ENCODE measurements at regions not wholly inside any gene's neighbourhood (a gene's known extent, or its start where the extent isn't known, plus 50 kb on each side); places are given as distances from the start of the nearest gene placed in this dataset.

DNA sequence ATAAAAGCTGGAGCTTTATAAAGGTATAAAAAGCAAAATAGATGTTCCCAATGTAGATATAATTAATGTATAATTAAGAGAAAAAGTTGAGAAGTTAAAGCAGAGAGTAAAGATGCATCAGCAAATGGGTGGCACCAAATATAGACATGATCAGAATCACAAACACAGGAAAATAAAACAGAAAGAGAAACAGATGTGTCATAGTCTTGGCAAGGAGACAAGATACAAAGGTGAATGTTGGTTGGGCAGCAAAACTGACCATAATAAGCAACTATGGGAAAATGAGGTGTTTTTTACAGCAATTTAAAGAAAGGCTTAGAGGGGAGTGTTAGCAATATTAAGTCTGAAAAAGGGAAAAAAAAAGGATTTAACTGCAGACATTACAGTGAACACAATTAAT, 135.4 kb upstream of the CLEC14A start:
- TF ChIP-seq ARNTL (CRISPR knock-in tag; IDR thresholded peaks at IDR 0.05; ENCODE audit: borderline replicate concordance, low read depth) = no peak
- TF ChIP-seq, protein P1, sequence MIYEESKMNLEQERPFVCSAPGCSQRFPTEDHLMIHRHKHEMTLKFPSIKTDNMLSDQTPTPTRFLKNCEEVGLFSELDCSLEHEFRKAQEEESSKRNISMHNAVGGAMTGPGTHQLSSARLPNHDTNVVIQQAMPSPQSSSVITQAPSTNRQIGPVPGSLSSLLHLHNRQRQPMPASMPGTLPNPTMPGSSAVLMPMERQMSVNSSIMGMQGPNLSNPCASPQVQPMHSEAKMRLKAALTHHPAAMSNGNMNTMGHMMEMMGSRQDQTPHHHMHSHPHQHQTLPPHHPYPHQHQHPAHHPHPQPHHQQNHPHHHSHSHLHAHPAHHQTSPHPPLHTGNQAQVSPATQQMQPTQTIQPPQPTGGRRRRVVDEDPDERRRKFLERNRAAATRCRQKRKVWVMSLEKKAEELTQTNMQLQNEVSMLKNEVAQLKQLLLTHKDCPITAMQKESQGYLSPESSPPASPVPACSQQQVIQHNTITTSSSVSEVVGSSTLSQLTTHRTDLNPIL (CRISPR knock-in tag; IDR thresholded peaks at IDR 0.05; ENCODE audit: low read depth) = no peak
- TF ChIP-seq, protein P2, sequence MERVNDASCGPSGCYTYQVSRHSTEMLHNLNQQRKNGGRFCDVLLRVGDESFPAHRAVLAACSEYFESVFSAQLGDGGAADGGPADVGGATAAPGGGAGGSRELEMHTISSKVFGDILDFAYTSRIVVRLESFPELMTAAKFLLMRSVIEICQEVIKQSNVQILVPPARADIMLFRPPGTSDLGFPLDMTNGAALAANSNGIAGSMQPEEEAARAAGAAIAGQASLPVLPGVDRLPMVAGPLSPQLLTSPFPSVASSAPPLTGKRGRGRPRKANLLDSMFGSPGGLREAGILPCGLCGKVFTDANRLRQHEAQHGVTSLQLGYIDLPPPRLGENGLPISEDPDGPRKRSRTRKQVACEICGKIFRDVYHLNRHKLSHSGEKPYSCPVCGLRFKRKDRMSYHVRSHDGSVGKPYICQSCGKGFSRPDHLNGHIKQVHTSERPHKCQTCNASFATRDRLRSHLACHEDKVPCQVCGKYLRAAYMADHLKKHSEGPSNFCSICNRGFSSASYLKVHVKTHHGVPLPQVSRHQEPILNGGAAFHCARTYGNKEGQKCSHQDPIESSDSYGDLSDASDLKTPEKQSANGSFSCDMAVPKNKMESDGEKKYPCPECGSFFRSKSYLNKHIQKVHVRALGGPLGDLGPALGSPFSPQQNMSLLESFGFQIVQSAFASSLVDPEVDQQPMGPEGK (CRISPR knock-in tag; IDR thresholded peaks at IDR 0.05; ENCODE audit: borderline replicate concordance) = no peak
- TF ChIP-seq ZNF8 (CRISPR knock-in tag; IDR thresholded peaks at IDR 0.05) = no peak
- TF ChIP-seq ZC3H10 (CRISPR knock-in tag; IDR thresholded peaks at IDR 0.05) = no peak
- TF ChIP-seq CSDC2 (CRISPR knock-in tag; IDR thresholded peaks at IDR 0.05) = no peak
- TF ChIP-seq, protein P3, sequence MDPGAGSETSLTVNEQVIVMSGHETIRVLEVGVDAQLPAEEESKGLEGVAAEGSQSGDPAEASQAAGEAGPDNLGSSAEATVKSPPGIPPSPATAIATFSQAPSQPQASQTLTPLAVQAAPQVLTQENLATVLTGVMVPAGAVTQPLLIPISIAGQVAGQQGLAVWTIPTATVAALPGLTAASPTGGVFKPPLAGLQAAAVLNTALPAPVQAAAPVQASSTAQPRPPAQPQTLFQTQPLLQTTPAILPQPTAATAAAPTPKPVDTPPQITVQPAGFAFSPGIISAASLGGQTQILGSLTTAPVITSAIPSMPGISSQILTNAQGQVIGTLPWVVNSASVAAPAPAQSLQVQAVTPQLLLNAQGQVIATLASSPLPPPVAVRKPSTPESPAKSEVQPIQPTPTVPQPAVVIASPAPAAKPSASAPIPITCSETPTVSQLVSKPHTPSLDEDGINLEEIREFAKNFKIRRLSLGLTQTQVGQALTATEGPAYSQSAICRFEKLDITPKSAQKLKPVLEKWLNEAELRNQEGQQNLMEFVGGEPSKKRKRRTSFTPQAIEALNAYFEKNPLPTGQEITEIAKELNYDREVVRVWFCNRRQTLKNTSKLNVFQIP (CRISPR knock-in tag; IDR thresholded peaks at IDR 0.05; ENCODE audit: borderline replicate concordance, low read depth) = no peak
- no peak for TF ChIP-seq TCF4 (CRISPR knock-in tag; IDR thresholded peaks at IDR 0.05; ENCODE audit: borderline replicate concordance)
- TF ChIP-seq ZNF565 (CRISPR knock-in tag; conservative IDR thresholded peaks at IDR 0.05; ENCODE audit: low read depth) = no peak
- no peak for TF ChIP-seq GLIS3 (CRISPR knock-in tag; IDR thresholded peaks at IDR 0.05)
- no peak for TF ChIP-seq RARB (CRISPR knock-in tag; IDR thresholded peaks at IDR 0.05)

Data from SK-N-SH treated with all-trans-retinoic acid at 6 μM for 48 hours (cell line).